NCI-H748 treated with DMSO at 0.1 percent for 48 hours (cell line): ENCODE measurements at regions not wholly inside any gene's neighbourhood (a gene's known extent, or its start where the extent isn't known, plus 50 kb on each side); places are given as distances from the start of the nearest gene placed in this dataset.
"Not testable (repeated sequence)": the region's sequence is repeated elsewhere in the genome, so short reads cannot be mapped to it uniquely, and the experiment has no call there.

Experiments
- DNase-seq: peaks from one replicate; lab custom pipeline; 2025; lab: John Stamatoyannopoulos, UW

GRCh38 chr4:23085249-23085568, 392.5 kb downstream of the GBA3 start:
- no peak for DNase-seq

GRCh38 chr4:23084559-23085248, 392.0 kb downstream of the GBA3 start:
- no peak for DNase-seq

GRCh38 chr4:23083391-23083790, 390.7 kb downstream of the GBA3 start:
- DNase-seq, result no peak

DNA sequence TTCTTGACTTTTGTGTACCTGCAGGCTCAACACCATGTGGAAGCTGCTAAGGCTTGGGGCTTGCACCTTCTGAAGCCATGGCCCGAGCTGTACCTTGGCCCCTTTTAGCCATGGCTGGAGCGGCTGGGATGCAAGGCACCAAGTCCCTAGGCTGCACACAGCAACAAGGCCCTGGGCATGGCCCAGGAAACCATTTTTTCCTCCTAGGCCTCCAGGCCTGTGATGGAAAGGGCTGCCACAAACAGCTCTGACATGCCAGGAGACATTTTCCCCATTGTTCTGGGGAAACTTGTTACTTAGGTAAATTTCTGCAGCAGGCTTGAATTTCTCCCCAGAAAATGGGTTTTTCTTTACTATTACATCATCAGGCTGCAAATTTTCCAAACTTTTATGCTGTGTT, 387.4 kb downstream of the GBA3 start:
- DNase-seq, result not testable (repeated sequence)

DNA sequence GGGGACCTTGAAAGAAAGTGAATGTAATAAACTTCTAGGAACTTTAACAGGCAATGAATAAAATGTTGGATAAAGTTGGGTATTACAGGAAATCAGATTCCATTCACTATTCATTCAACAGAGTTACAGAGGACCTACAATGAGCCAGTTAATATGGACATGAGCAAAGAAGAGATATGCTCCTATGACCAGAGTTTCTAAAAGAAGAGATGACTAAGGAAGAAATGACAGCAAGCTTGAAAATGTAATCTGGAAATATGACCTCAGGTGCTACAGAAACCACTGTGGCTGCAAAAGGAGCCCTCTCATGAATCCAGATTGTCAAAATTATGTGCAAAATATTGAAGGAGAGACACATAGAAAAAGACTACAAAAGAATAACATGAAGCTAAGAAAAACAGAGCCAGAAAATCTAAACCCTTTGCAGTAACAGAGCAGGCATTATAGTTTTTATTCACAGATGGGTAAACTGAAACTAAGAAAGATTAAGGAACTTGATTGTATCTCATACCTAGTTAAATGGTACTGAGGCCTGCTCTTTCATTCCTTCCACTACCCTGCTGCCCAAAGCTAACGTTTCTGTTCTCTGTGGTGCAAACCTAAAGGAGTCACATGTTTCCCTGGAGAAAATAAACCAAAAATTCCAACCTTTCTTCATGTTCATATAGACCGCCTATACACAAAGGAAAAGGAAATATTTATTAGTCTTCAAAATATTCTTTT, 378.3 kb downstream of the GBA3 start:
- no peak for DNase-seq

DNA sequence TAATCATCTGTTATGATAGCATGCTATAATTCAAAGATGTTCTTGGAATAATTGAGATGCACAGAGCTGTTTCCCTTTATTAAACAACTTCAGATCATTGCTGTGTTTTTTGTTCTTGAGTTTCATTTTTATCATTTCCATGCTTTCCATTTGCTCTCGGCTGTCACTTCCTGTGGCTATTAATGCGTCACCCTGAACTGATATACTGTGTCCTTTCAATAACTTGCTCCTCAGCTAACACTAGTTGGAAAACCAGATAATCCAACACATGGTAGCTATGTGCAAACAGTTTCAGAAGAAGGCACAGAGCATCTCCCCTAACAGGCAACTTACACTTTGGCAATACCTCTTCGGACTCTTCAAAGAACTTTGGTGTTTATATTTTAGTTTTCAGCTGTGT, 376.0 kb downstream of the GBA3 start:
- DNase-seq, result no peak

DNA sequence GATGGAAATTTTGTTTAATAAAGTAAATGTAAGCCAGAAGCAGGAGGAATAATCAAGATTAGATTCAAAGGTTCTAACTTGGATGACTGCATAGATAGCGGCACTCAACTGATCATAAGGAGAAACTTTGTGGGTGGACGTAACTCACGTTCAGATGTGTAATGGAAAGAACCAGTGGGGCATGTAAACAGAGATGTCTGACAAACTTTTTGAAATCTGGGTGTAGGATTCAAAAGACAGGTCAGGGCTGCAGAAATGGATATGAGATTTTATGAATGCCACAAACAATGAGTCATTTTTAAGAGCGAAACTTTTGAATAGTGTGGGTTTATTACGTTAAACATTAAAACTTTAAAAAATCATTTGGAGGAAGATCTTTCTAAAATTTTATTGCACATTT, 375.6 kb downstream of the GBA3 start:
- DNase-seq, result no peak

DNA sequence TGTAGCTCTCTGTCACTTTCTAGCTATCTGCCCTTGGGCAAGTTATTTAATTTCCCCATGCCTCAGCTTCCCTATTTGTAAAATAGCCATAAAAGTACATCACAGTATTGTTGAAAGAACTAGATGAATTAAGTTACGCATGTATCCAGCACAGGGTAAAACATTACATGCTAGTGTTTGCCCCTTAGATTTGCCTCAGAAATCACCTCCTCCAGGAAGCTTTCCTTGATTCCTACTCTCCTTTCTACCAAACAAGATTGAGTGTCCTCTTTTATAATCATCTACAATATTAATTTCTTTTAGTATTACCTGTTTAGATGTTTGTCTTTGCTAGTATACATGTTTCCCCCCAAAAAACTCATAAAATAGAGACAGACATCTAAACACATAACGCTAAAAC, 369.5 kb downstream of the GBA3 start:
- no peak for DNase-seq

DNA sequence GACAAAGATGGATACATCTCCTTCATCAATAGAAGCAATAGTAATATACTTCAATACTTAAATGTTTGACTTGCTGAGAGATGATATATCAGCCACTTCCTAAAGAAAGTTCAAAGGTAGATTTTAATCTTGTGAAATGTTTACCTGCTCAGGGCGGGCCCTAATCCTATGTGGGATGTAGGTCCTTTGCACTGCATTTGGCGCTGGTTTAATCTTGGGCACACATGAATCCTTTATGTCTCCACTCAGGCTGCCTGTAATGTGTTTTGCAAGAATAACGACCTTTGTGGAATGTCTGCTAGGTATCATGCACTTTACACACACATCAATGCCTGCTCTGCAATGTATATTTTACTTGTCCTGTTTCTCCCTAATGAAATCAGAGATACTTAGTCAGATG, 368.7 kb downstream of the GBA3 start:
- no peak for DNase-seq

DNA sequence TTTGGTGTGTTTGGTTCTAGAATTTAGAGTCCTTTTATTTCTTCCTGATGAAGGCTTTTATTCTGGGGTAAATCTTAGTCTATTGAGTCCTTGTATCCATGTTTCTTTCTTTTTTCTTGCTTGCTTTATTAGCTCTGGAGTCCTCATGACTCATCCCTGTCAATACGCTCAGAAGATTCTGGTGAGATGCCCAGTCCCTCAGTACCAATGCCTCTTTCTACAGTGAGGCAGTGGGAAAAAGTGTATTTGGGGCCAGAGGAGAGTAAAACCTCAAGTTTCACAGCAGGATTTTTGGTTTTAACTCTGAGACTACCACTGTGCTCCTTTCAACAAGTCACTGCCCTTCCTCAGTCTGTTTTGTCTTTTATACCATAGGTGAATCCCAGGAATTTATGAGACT, 368.0 kb downstream of the GBA3 start:
- DNase-seq, result no peak

DNA sequence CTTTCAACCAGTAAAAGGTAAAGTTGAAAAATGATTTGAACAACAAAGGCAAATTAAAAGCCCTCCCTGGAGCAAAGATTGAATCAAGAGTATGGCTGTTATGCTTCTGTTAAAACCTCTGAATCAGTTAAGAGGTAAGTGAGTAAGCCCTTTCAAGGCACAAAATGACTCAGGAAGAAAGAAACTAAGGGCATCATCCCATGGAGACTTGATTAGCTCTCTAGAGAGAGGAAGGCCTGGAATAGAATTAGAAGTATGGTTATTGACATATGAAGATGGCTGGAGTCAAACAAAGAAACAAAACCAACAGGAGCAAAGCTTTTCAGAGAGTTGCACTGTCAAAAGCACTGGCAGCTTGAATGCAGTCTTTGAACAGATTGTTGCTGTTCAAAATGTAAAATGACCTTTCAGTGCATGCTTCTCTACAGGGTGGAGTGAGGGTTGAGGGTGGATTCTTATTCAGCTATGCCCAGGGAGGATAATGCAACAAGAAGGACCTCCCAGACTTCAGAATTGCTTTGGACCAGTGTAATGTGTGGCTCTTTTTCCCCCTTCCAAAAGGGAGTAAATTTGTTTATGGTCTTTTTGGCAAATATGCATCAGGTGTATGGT, 365.5 kb downstream of the GBA3 start:
- no peak for DNase-seq

- DNase-seq, result no peak
Observed at GRCh38 chr4:23041501-23041900, 348.8 kb downstream of the GBA3 start.

DNA sequence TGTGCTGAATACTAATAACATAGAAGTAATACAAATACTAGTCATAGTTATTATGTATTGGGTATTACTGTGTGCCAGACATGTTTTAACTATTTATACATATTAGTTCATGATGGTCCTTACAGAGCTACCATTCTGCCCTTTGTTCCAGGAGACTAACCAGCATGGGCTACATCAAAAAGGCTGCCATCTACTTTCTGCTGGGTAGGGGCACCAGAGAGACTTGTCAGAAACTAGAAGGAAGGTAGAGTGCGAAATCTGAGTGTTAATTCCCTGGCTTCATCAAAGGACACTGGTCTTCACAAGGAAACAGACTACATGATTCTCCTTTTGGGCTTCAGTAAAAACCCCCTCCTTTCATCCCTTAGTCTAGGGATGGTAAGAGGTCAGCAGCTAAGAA, 347.8 kb downstream of the GBA3 start:
- DNase-seq, result no peak

DNA sequence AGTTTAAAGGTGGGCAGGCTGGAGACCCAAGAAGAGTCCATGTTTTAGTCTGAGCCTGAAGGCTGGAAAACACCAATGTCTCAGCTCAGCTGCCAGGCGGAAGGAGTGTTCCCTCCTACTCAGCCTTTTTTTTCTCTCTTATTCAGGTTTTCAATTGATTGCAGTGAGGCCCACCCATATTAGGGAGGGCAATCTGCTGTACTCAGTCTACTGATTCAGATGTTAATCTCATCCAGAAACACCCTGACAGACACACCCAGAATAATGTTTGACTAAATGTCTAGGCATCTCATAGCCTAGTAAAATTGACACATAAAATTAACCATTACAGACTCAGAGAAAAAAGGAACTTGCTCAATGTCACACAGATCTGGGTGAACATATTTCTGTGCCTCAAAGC, 347.1 kb downstream of the GBA3 start:
- DNase-seq, result no peak

DNA sequence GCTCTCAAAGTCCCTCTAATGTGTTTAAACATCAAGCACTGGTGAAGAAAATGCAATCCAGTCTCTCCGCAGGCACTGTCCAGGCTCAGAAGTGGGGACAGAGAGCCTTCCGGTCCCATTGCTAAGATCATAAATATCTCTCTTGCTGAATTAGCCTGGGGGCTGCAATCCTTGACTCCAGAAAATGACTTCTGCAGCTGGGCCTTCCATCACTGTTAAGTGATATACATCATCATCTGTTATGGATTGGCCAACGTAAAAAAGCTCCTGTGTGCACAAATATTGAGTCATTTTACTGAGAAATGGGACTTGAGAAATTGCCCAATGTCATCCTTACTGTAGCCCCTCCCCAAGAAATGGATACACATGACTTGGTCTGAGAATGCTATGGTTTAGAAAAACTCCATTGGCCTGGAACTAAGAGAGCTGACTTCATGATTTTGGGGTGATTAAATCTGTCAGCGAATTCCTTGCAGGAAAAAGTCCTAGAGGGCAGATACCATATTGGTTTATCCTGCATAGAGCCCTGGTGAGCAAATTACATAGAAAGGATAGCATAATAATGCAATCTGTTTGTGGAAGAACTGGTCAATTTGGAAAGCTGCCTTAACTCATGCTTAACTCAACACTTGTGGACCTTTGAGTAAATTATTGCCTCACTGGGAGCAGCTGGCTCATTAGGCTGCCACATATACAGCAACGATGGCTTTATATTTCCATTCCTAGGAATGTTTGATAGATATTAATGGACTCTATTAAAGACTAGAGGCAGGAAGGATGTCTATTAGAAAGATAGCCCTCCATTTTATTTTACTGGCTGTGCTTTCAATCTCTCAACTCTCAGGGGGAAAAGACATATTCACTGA, 346.1 kb downstream of the GBA3 start:
- DNase-seq, result no peak

- DNase-seq, result no peak
Observed at GRCh38 chr4:23036921-23037495, 344.3 kb downstream of the GBA3 start.

GRCh38 chr4:23036503-23036902, 343.8 kb downstream of the GBA3 start:
- DNase-seq, result no peak

GRCh38 chr4:23035521-23036056, 342.9 kb downstream of the GBA3 start:
- no peak for DNase-seq

DNA sequence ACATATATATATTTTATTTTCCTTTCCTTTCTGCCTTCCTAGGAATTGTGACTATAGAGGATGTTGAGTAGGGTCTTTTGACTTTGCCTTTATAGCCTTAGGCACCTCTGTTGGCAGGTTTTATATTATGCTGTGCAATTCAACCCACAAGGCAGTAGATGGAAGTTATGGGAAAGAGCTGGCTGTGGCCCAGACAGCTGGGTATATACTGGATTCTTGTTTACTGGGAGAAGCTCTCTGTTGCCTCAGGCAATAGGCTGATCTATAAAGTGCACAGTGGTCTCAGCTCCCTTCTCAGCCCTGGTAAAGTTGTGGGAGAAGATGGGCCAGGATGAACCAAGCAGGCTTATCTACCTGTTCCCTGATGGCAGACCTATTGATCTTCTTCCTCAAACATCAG, 342.0 kb downstream of the GBA3 start:
- no peak for DNase-seq

DNA sequence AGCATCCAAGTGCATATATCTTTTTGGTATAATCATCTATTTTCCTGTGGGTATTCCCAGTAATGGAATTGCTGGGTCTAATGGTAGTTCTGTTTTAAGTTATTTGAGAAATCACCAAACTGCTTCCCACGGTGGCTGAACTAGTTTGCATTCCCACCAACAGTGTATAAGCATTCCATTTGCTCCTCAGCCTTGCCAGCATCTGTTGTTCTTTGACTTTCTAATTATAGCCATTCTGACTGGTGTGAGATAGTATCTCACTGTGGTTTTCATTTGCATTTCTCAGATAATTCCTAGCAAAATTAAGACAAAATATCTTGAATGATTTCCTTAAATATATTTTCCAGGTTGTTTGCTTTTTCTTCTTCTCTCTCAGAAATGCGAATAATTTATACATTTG, 341.1 kb downstream of the GBA3 start:
- no peak for DNase-seq

DNA sequence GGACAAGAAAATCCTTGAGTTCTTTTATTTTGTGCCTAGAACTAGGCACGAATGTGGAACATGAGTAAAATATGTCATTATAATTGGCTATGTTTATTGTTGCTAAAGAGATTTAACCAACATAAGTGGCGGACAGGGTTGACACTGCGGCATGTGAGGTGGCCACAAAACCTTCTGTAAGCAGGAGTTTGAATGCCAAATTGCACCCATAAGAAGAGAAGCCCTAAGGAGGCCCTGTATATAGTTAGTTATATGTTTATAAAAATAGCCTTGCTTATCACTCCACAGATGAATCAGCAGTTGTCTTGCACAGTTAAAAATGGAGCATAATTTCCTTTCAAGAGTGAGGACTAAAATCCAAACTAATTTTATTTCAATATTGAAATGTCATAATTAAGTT, 336.1 kb downstream of the GBA3 start:
- no peak for DNase-seq

DNA sequence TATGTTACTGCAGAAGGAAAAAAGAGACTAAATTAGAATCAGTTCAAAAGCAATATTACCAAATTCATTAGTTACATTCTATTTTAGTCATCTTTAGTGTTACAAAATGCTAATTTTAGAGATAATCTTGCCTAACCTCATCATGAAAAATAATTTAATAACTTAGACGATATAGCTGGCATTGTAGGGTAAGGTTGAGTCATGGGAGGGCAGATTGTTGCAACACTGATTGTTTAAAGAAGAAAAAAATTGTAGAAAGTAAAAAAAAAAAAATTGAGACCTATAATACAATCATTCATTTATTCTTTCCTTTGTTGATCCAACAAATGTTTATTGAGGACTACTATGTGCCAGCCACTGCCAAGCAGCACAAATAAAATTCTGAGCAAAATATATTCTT, 330.9 kb downstream of the GBA3 start:
- DNase-seq, result no peak
